ENCODE measurements at regions not wholly inside any gene's neighbourhood (a gene's known extent, or its start where the extent isn't known, plus 50 kb on each side); places are given as distances from the start of the nearest gene placed in this dataset.

GRCh38 chrX:134144231-134144630 is 92.8 kb upstream of the CCDC160 start:
- TF ChIP-seq CTCF (conservative IDR thresholded peaks at IDR 0.05 in 1 of 2, IDR thresholded peaks at IDR 0.05 in 1 of 2; ENCODE audit: extremely low read depth in 1 of 2, insufficient read depth in 1 of 2, low read depth in 1 of 2, low read length in 2 of 2) (peak; percentile 7 to 46), EZH2 (IDR thresholded peaks at IDR 0.05; ENCODE audit: borderline replicate concordance, low read length) (no peak)

All from mammary epithelial cell (primary cell).